Endothelial cell (in vitro differentiated cells): ENCODE measurements at regions not wholly inside any gene's neighbourhood (a gene's known extent, or its start where the extent isn't known, plus 50 kb on each side); places are given as distances from the start of the nearest gene placed in this dataset.

Experiments used
- DNase-seq: peaks from one replicate; pipeline ENCODE4 v3.0.0; 2021; ENCODE audit warnings: low spot score
- H3K27ac Mint-ChIP-seq: one replicate; pipeline ENCODE4 v1.8.0; 2021; ENCODE audit warnings: mixed read lengths, inconsistent platforms; ENCODE audit not compliant: unreplicated experiment
- H3K27me3 Mint-ChIP-seq: one replicate; pipeline ENCODE4 v1.8.0; 2021; ENCODE audit warnings: mild to moderate bottlenecking, moderate library complexity, mixed read lengths, inconsistent platforms; ENCODE audit not compliant: unreplicated experiment
- H3K36me3 Mint-ChIP-seq: one replicate; pipeline ENCODE4 v1.8.0; 2021; ENCODE audit warnings: mild to moderate bottlenecking, low read depth, mixed read lengths, inconsistent platforms; ENCODE audit not compliant: unreplicated experiment
- H3K4me1 Mint-ChIP-seq: one replicate; pipeline ENCODE4 v1.8.0; 2021; ENCODE audit warnings: mild to moderate bottlenecking, mixed read lengths, inconsistent platforms; ENCODE audit not compliant: unreplicated experiment
- H3K4me3 Mint-ChIP-seq: one replicate; pipeline ENCODE4 v1.8.0; 2021; ENCODE audit warnings: mild to moderate bottlenecking, mixed read lengths, inconsistent platforms; ENCODE audit not compliant: unreplicated experiment
- H3K9me3 Mint-ChIP-seq: one replicate; pipeline ENCODE4 v1.8.0; 2021; ENCODE audit warnings: mixed read lengths, inconsistent platforms; ENCODE audit not compliant: unreplicated experiment
- CTCF ChIP-seq: fragments of 200-600 bp; sonication (generic); IDR thresholded peaks from one replicate; pipeline ENCODE4 v1.5.0; 2021; ENCODE audit warnings: antibody characterized with exemption; ENCODE audit not compliant: unreplicated experiment

DNA sequence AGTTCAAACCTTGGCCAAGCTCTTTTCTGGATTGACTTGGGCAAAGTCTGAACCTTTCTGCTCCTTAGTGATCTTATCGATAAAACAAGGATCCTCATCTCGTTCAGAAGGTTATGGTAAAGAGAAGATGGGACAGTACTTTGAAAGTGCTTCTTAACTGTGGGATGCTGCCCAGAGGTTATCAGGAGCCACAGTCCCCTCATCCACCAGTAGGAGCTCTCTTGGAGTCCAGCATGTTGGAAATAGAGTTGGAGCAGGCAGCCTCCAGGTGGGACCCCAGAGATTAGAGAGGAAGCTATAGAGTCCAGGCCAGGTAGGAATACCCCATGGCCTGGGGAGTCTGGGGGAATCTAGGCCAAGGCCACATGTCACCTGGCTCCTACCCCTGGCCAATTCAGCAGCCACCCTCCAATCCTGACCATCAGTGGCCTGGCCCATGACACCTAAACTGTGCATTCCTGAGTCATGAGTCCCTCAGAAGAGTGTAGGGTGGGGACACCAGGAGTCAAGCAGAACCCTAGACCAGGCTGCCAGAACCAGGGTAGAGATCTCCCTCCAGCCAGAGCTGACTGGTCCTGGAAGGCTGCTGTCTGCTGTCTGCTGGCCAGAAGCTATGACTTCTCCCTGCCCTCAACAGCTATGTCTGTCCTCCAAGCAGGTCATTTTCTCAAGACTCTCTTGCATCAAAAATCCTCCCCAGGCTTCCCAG is 144.3 kb downstream of the AIPL1 start:
- Mint-ChIP-seq H3K9me3 (no peaks in the 10 kb centered on the region), H3K4me1 (no peaks in the 10 kb centered on the region), H3K4me3 (no peak overlapping the region), H3K27ac (no peak overlapping the region), H3K27me3 (peaks cover 3% of the 10 kb centered on the region), H3K36me3 (no peaks in the 10 kb centered on the region)
- no peak for DNase-seq
- no peak for TF ChIP-seq CTCF

GRCh38 chr17:6286233-6286632 is 148.7 kb downstream of the AIPL1 start:
- Mint-ChIP-seq H3K27me3 (peaks cover 6% of the 10 kb centered on the region), H3K9me3 (peaks cover 4% of the 10 kb centered on the region), H3K36me3 (no peaks in the 10 kb centered on the region)

GRCh38 chr17:6285486-6285885 is 149.4 kb downstream of the AIPL1 start:
- Mint-ChIP-seq H3K27me3 (peaks cover 6% of the 10 kb centered on the region), H3K4me1 (no peaks in the 10 kb centered on the region), H3K27ac (no peak overlapping the region), H3K36me3 (no peaks in the 10 kb centered on the region), H3K9me3 (peaks cover 4% of the 10 kb centered on the region), H3K4me3 (no peak overlapping the region)
- DNase-seq = no peak
- no peak for TF ChIP-seq CTCF

More at GRCh38 chr17:6286233-6286632, 148.7 kb downstream of the AIPL1 start:
- no peak for DNase-seq
- no peak for TF ChIP-seq CTCF
- no peak overlapping the region for H3K4me3 Mint-ChIP-seq
- no peaks in the 10 kb centered on the region for H3K4me1 Mint-ChIP-seq
- no peak overlapping the region for H3K27ac Mint-ChIP-seq

GRCh38 chr17:6279659-6280058 is 155.3 kb downstream of the AIPL1 start:
- TF ChIP-seq CTCF = peak; percentile 17
- no peak overlapping the region for H3K4me3 Mint-ChIP-seq
- peaks cover 4% of the 10 kb centered on the region for H3K9me3 Mint-ChIP-seq
- H3K4me1 Mint-ChIP-seq = no peaks in the 10 kb centered on the region
- H3K36me3 Mint-ChIP-seq = no peaks in the 10 kb centered on the region
- DNase-seq = peak; percentile 16
- H3K27ac Mint-ChIP-seq = no peak overlapping the region
- peaks cover 4% of the 10 kb centered on the region for H3K27me3 Mint-ChIP-seq

GRCh38 chr17:6278376-6278775 is 156.5 kb downstream of the AIPL1 start:
- H3K36me3 Mint-ChIP-seq = no peaks in the 10 kb centered on the region
- peaks cover 2% of the 10 kb centered on the region for H3K27me3 Mint-ChIP-seq
- no peak for DNase-seq
- TF ChIP-seq CTCF = no peak
- H3K9me3 Mint-ChIP-seq = no peaks in the 10 kb centered on the region
- no peaks in the 10 kb centered on the region for H3K4me1 Mint-ChIP-seq
- H3K4me3 Mint-ChIP-seq = no peak overlapping the region
- H3K27ac Mint-ChIP-seq = no peak overlapping the region
